DOHH2 (cell line): ENCODE measurements at regions not wholly inside any gene's neighbourhood (a gene's known extent, or its start where the extent isn't known, plus 50 kb on each side); places are given as distances from the start of the nearest gene placed in this dataset.

Source experiments
- H3F3A ChIP-seq: fragments of 200-600 bp; sonication (generic), shearing (Covaris generic); 2 replicates; pipeline ENCODE4 v1.6.0; 2016; ENCODE audit warnings: antibody characterized with exemption, mild to moderate bottlenecking; ENCODE audit not compliant: control insufficient read depth, insufficient read depth
- H3K27ac ChIP-seq: fragments of 200-600 bp; sonication (generic); 2 replicates; pipeline ENCODE4 v1.5.1; 2014; ENCODE audit warnings: low read depth, mild to moderate bottlenecking, low read length, moderate library complexity
- H3K27me3 ChIP-seq: fragments of 200-600 bp; sonication (generic); 2 replicates; pipeline ENCODE4 v1.6.1; 2014; ENCODE audit warnings: mild to moderate bottlenecking, low read length, mixed read lengths; ENCODE audit not compliant: control insufficient read depth
- H3K36me3 ChIP-seq: fragments of 200-600 bp; sonication (generic); 2 replicates; pipeline ENCODE4 v1.6.1; 2014; ENCODE audit warnings: mild to moderate bottlenecking, low read length, moderate library complexity, mixed read lengths; ENCODE audit not compliant: control insufficient read depth
- H3K4me1 ChIP-seq: fragments of 200-600 bp; sonication (generic); 2 replicates; pipeline ENCODE4 v1.6.1; 2014; ENCODE audit warnings: mild to moderate bottlenecking, low read length, mixed read lengths; ENCODE audit not compliant: control insufficient read depth
- H3K4me2 ChIP-seq: fragments of 200-600 bp; sonication (generic); 2 replicates; pipeline ENCODE4 v1.6.0; 2014; ENCODE audit warnings: mild to moderate bottlenecking, low read length, moderate library complexity
- H3K4me3 ChIP-seq: fragments of 200-600 bp; sonication (generic); 2 replicates; pipeline ENCODE4 v1.5.1; 2014; ENCODE audit warnings: mild to moderate bottlenecking, low read length, mixed read lengths
- H3K79me2 ChIP-seq: fragments of 200-600 bp; sonication (generic); 2 replicates; pipeline ENCODE4 v1.6.1; 2014; ENCODE audit warnings: mild to moderate bottlenecking, low read length, mixed read lengths; ENCODE audit not compliant: control insufficient read depth
- H3K9me2 ChIP-seq: fragments of 200-600 bp; sonication (generic); replicated peaks from 2 replicates; pipeline ENCODE4 v1.6.1; 2014; ENCODE audit warnings: mild to moderate bottlenecking, low read length, mixed read lengths; ENCODE audit not compliant: control insufficient read depth
- H3K9me3 ChIP-seq: fragments of 200-600 bp; sonication (generic); 2 replicates; pipeline ENCODE4 v1.6.1; 2014; ENCODE audit warnings: antibody characterized with exemption, low read length, mixed read lengths; ENCODE audit not compliant: control insufficient read depth, insufficient read depth
- H4K20me1 ChIP-seq: fragments of 200-600 bp; sonication (generic); 2 replicates; pipeline ENCODE4 v1.6.0; 2014; ENCODE audit warnings: low read depth, mild to moderate bottlenecking, antibody characterized with exemption, low read length, moderate library complexity; ENCODE audit not compliant: control insufficient read depth, insufficient read depth
- EZH2phosphoT487 ChIP-seq: fragments of 200-600 bp; sonication (generic); IDR thresholded peaks from 2 replicates; pipeline ENCODE4 v1.6.1; 2017; ENCODE audit warnings: borderline replicate concordance, mild to moderate bottlenecking, antibody characterized with exemption, low read length, moderate library complexity, mixed read lengths
- TF ChIP-seq, protein P1 (sequence below): fragments of 200-600 bp; sonication (generic); IDR thresholded peaks from one replicate; pipeline ENCODE4 v1.5.1; 2014; ENCODE audit warnings: antibody characterized with exemption, mild to moderate bottlenecking, low read depth, low read length; ENCODE audit not compliant: poor library complexity, severe bottlenecking

DNA sequence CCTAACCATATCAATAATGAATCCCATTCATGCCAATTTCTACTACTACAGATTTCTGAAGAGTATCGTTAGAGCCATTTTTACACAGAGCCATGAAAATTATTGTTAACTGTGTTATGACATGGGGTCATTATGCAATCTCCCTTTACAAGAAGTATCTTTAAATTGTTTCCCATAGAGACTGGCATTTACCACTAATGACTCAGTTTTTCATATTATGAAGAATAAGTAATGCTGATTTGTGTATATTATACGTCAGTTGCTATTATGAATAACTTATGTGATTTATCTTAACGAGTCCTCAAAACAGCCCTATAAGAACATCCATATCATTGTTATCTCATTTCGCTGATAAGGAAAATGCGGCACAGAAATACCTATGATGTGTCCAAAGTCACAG is 173.8 kb downstream of the KCNJ2 start:
- TF ChIP-seq, protein P1, sequence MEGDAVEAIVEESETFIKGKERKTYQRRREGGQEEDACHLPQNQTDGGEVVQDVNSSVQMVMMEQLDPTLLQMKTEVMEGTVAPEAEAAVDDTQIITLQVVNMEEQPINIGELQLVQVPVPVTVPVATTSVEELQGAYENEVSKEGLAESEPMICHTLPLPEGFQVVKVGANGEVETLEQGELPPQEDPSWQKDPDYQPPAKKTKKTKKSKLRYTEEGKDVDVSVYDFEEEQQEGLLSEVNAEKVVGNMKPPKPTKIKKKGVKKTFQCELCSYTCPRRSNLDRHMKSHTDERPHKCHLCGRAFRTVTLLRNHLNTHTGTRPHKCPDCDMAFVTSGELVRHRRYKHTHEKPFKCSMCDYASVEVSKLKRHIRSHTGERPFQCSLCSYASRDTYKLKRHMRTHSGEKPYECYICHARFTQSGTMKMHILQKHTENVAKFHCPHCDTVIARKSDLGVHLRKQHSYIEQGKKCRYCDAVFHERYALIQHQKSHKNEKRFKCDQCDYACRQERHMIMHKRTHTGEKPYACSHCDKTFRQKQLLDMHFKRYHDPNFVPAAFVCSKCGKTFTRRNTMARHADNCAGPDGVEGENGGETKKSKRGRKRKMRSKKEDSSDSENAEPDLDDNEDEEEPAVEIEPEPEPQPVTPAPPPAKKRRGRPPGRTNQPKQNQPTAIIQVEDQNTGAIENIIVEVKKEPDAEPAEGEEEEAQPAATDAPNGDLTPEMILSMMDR, result no peak
- Histone ChIP-seq H3F3A (no peaks in the 10 kb centered on the region), H3K27me3 (0 out of 2 replicates have a peak, but pooled peaks cover 1% of the 10 kb centered on the region), H3K4me1 (no peaks in the 10 kb centered on the region), H3K79me2 (no peaks in the 10 kb centered on the region), H4K20me1 (no peaks in the 10 kb centered on the region), H3K4me3 (no peak overlapping the region), H3K9me2 (no peaks in the 10 kb centered on the region), H3K4me2 (no peak overlapping the region), H3K27ac (no peak overlapping the region), H3K36me3 (no peaks in the 10 kb centered on the region), H3K9me3 (no peaks in the 10 kb centered on the region)

DNA sequence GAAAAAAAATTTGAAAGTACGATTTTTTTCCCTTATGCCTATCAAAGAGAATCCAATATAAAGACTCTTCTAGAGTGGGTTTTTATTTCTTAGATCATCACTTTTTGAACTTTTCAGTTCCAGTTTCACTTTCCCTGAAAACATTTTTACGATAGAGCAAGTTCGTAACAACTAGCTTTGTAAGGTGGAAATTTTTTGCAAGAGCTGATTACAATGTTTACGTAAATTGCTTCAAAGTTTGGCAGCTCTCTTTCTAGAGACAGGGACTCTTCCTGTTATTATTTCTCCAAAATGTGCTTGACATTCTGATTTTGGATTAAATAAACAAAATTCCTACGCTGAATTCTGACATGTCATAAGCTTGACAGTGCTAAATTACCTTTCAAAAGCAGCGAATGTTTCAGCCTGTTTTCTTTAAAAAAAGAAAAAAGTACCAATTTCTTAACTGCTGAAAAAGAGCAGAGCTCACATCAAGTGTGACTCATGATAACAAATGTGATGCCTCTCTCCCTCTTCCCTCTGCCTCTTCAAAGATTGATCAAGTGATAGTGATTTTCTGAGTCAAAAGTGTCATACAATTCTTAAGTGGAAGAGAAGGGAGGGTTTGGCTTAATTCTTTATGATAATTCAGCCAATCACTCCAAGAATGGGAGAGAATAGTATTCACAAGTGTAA is 175.2 kb downstream of the KCNJ2 start:
- Histone ChIP-seq H3K4me2 (no peak overlapping the region), H3K4me1 (no peaks in the 10 kb centered on the region), H4K20me1 (no peaks in the 10 kb centered on the region), H3K9me3 (no peaks in the 10 kb centered on the region), H3K36me3 (no peaks in the 10 kb centered on the region), H3K27ac (no peak overlapping the region), H3K27me3 (no peaks in the 10 kb centered on the region), H3K9me2 (no peaks in the 10 kb centered on the region), H3K4me3 (no peak overlapping the region), H3K79me2 (no peaks in the 10 kb centered on the region), H3F3A (no peaks in the 10 kb centered on the region)
- TF ChIP-seq EZH2phosphoT487, result no peak

DNA sequence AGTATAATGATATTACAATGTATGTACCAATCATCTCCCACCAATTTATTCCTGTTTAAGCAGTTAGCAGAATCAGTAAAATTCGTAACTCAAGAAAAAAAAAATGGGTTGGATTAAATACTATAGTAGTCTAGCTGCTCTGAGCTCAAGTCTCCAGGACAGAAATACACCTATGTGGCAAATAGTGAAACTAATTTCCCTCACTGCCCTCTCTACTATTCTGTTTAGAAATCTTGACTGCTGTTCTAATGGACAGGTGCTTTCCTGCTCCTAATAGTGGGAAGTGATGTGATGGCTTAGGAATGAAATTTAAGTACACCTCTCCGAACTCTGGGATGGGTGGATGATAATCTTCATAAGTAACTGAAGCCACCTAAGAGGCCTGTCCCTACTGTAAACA is 175.7 kb downstream of the KCNJ2 start:
- Histone ChIP-seq H3K9me2 (no peaks in the 10 kb centered on the region), H3K27ac (no peak overlapping the region), H3K36me3 (no peaks in the 10 kb centered on the region), H3K4me3 (no peak overlapping the region), H3K4me2 (no peak overlapping the region), H3K4me1 (no peaks in the 10 kb centered on the region), H3K79me2 (no peaks in the 10 kb centered on the region), H3K9me3 (no peaks in the 10 kb centered on the region), H3F3A (no peaks in the 10 kb centered on the region), H3K27me3 (no peaks in the 10 kb centered on the region), H4K20me1 (no peaks in the 10 kb centered on the region)
- TF ChIP-seq, protein P1, result no peak
- TF ChIP-seq EZH2phosphoT487, result no peak

DNA sequence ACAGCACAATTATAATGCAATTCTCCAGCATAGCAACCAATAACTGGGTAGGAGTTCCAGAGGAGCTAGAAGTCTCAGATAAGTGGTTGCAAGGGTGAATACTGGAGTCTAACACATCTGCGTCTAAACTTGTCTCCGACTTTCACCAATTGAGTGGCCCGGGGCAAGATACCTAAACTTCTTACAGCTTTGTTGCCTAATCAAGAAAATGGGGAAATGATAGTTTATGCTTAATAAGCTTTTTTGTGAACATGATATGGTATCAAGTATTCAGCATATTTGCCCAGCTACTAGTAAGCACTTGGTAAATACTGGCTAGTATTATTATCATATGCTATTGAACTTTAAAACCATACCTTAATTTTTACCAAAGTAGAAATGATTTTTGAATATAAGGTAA is 183.5 kb downstream of the KCNJ2 start:
- Histone ChIP-seq H3K36me3 (no peaks in the 10 kb centered on the region), H3K9me2 (no peaks in the 10 kb centered on the region), H3K27ac (no peak overlapping the region), H3K4me3 (no peak overlapping the region), H3K4me2 (no peak overlapping the region), H3K27me3 (no peaks in the 10 kb centered on the region), H3K4me1 (no peaks in the 10 kb centered on the region), H3K9me3 (no peaks in the 10 kb centered on the region), H3F3A (no peaks in the 10 kb centered on the region), H3K79me2 (no peaks in the 10 kb centered on the region), H4K20me1 (no peaks in the 10 kb centered on the region)
- TF ChIP-seq, protein P1, result no peak
- no peak for TF ChIP-seq EZH2phosphoT487
